Peyer's patch (tissue), 4 donors: ENCODE measurements at regions not wholly inside any gene's neighbourhood (a gene's known extent, or its start where the extent isn't known, plus 50 kb on each side); places are given as distances from the start of the nearest gene placed in this dataset.

Source experiments
- POLR2A ChIP-seq, 2 donors: fragments of 450-650 bp; IDR thresholded peaks; one replicate each; pipeline ENCODE4 v1.5.1; 2017; ENCODE audit warnings: antibody characterized with exemption in 2 of 2, mild to moderate bottlenecking in 2 of 2, moderate library complexity in 2 of 2
- TF ChIP-seq, protein P1 (sequence below), 6 experiments: fragments of 450-650 bp in 4 of 6; fragments of 200-600 bp in 2 of 6; sonication (generic) in 1 of 6; IDR thresholded peaks; one replicate each; pipeline ENCODE4 v1.5.1; 2017 to 2019; ENCODE audit warnings: antibody characterized with exemption in 6 of 6, mild to moderate bottlenecking in 3 of 6, moderate library complexity in 1 of 6

DNA sequence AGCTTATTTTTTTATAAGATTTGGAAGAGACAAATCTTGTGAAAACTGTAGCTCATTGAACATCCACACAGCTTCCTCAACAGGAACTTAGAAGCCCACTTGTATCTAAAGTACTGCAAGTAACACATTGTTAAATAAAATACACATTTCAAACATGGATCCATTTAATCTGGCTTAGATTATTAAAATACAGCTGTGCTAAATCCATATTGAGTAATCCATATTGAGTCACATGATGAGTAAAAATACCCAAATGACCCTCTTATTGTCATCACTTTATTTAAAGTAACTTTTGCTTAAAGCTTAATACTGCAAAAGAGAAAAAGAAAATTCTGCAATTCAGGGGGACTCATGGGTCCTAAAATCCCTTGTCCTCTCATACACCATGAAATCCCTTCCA lies 133.3 kb downstream of the OSR1 start:
- TF ChIP-seq, protein P1, sequence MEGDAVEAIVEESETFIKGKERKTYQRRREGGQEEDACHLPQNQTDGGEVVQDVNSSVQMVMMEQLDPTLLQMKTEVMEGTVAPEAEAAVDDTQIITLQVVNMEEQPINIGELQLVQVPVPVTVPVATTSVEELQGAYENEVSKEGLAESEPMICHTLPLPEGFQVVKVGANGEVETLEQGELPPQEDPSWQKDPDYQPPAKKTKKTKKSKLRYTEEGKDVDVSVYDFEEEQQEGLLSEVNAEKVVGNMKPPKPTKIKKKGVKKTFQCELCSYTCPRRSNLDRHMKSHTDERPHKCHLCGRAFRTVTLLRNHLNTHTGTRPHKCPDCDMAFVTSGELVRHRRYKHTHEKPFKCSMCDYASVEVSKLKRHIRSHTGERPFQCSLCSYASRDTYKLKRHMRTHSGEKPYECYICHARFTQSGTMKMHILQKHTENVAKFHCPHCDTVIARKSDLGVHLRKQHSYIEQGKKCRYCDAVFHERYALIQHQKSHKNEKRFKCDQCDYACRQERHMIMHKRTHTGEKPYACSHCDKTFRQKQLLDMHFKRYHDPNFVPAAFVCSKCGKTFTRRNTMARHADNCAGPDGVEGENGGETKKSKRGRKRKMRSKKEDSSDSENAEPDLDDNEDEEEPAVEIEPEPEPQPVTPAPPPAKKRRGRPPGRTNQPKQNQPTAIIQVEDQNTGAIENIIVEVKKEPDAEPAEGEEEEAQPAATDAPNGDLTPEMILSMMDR (IDR thresholded peaks at IDR 0.05) = no peak
- TF ChIP-seq POLR2A (IDR thresholded peaks at IDR 0.05) = no peak
